AG04450 (cell line): ENCODE measurements at regions not wholly inside any gene's neighbourhood (a gene's known extent, or its start where the extent isn't known, plus 50 kb on each side); places are given as distances from the start of the nearest gene placed in this dataset.

Experiments used
- CTCF ChIA-PET: fragments of 300-600, 350-600 bp; formaldehyde crosslinking; extraction: SDS; loops from one replicate; lab custom pipeline; 2022; ENCODE audit warnings: antibody characterized with exemption, inconsistent platforms; lab: Charles Lee
- POLR2A ChIA-PET: fragments of 350-600 bp; formaldehyde crosslinking; extraction: SDS; loops from one replicate; lab custom pipeline; 2021; ENCODE audit warnings: antibody characterized with exemption, inconsistent platforms; lab: Yijun Ruan, JAX
- DNase-seq: peaks from one replicate; pipeline ENCODE4 v3.0.0-alpha.2; 2011; ENCODE audit warnings: low read depth, low spot score
- H3K27ac ChIP-seq: one replicate; pipeline ENCODE4 v1.5.1; 2012; ENCODE audit warnings: low read depth, low read length, control low read depth
- H3K27me3 ChIP-seq: one replicate; pipeline ENCODE4 v1.6.0; 2012; ENCODE audit warnings: low read length; ENCODE audit not compliant: control insufficient read depth, insufficient read depth
- H3K4me3 ChIP-seq: 2 replicates; pipeline ENCODE4 v1.5.1; 2011; ENCODE audit warnings: mild to moderate bottlenecking, low read depth, low read length, control low read depth
- H3K9me3 ChIP-seq: 2 replicates; pipeline ENCODE4 v1.5.1; 2012; ENCODE audit warnings: low read length; ENCODE audit not compliant: control insufficient read depth, insufficient read depth
- CTCF ChIP-seq: IDR thresholded peaks from 2 replicates; pipeline ENCODE4 v1.5.1; 2011; ENCODE audit warnings: low read depth, low read length, control low read depth, inconsistent platforms

GRCh38 chr2:204191574-204191973 lies 255.0 kb downstream of the ICOS start:
- no peaks in the 10 kb centered on the region for H3K27me3 ChIP-seq
- CTCF ChIA-PET: no interaction called here
- no peak for TF ChIP-seq CTCF
- H3K27ac ChIP-seq: no peak overlapping the region
- DNase-seq: no peak
- no peaks in the 10 kb centered on the region for H3K9me3 ChIP-seq
- POLR2A ChIA-PET: no interaction called here
- H3K4me3 ChIP-seq: no peak overlapping the region

GRCh38 chr2:204195498-204195897 lies 258.9 kb downstream of the ICOS start:
- Histone ChIP-seq H3K9me3 (no peaks in the 10 kb centered on the region), H3K27me3 (no peaks in the 10 kb centered on the region), H3K4me3 (no peak overlapping the region), H3K27ac (no peak overlapping the region)
- DNase-seq: no peak
- TF ChIP-seq CTCF: no peak
- ChIA-PET CTCF (no interaction called here), POLR2A (no interaction called here)

- no peak overlapping the region for H3K27ac ChIP-seq
- ChIA-PET POLR2A (no interaction called here), CTCF (no interaction called here)
- no peak for DNase-seq
- no peaks in the 10 kb centered on the region for H3K9me3 ChIP-seq
- no peaks in the 10 kb centered on the region for H3K27me3 ChIP-seq
- no peak for TF ChIP-seq CTCF
- no peak overlapping the region for H3K4me3 ChIP-seq
These were observed 260.9 kb downstream of the ICOS start for GRCh38 chr2:204197336-204198005.

GRCh38 chr2:204199357-204199756 lies 262.8 kb downstream of the ICOS start:
- TF ChIP-seq CTCF: no peak
- POLR2A ChIA-PET: no interaction called here
- Histone ChIP-seq H3K27me3 (no peaks in the 10 kb centered on the region), H3K27ac (no peak overlapping the region), H3K9me3 (no peaks in the 10 kb centered on the region), H3K4me3 (no peak overlapping the region)
- CTCF ChIA-PET: no interaction called here
- DNase-seq: no peak

- Histone ChIP-seq H3K9me3 (no peaks in the 10 kb centered on the region), H3K4me3 (no peak overlapping the region), H3K27me3 (no peaks in the 10 kb centered on the region), H3K27ac (no peak overlapping the region)
- ChIA-PET POLR2A (no interaction called here), CTCF (no interaction called here)
- no peak for TF ChIP-seq CTCF
- no peak for DNase-seq
These were observed 264.9 kb downstream of the ICOS start for GRCh38 chr2:204201507-204201906.
